ENCODE measurements at regions not wholly inside any gene's neighbourhood (a gene's known extent, or its start where the extent isn't known, plus 50 kb on each side); places are given as distances from the start of the nearest gene placed in this dataset.

- WGBS (ENCODE audit: insufficient coverage), result no CpG with 5 or more reads among the region's 1 CpG
- intact Hi-C loops (cut with micrococcal nuclease), result no loop called here
- POLR2A ChIA-PET, result no interaction called here
These were observed 214.9 kb downstream of the GASK1B start for GRCh38 chr4:157957905-157958304.

GRCh38 chr4:157942017-157942416 is 230.8 kb downstream of the GASK1B start:
- no peaks in the 10 kb centered on the region for H3K4me1 ChIP-seq (ENCODE audit: control insufficient read depth in 2 of 2, insufficient read depth in 2 of 2, low read length in 2 of 2)
- no peak overlapping the region for H3K9ac ChIP-seq (ENCODE audit: low read length)
- Mint-ChIP-seq H3K9me3 (ENCODE audit: insufficient read depth) (no peaks in the 10 kb centered on the region), H3K27ac (no peak overlapping the region), H3K4me3 (no peak overlapping the region), H3K27me3 (no peaks in the 10 kb centered on the region), H3K4me1 (no peaks in the 10 kb centered on the region)
- no CpG with 5 or more reads among the region's 3 CpGs for WGBS (ENCODE audit: insufficient coverage)
- H3K9me3 ChIP-seq (ENCODE audit: control extremely low read depth in 1 of 3, control insufficient read depth in 2 of 3, insufficient read depth in 1 of 3, low read length in 2 of 3), result no peaks in the 10 kb centered on the region
- no peak overlapping the region for H3K27ac ChIP-seq (ENCODE audit: low read length in 2 of 2)
- no peak overlapping the region for H3K4me2 ChIP-seq (replicated peaks; ENCODE audit: low read depth, low read length, poor library complexity, severe bottlenecking)
- H2AFZ ChIP-seq (ENCODE audit: insufficient read depth, low read depth, low read length, poor library complexity, severe bottlenecking), result no peak overlapping the region
- no peaks in the 10 kb centered on the region for H3K36me3 ChIP-seq (replicated peaks in 1 of 2; ENCODE audit: control extremely low read depth in 1 of 2, control insufficient read depth in 1 of 2, extremely low read depth in 1 of 2, insufficient read depth in 2 of 2, low read length in 1 of 2)
- no peak for TF ChIP-seq EZH2 (IDR thresholded peaks at IDR 0.05; ENCODE audit: borderline replicate concordance, insufficient read depth, low read depth, low read length, poor library complexity, severe bottlenecking)
- no peak for TF ChIP-seq CTCF (IDR thresholded peaks at IDR 0.05)
- H3K4me3 ChIP-seq (ENCODE audit: control extremely low read depth in 1 of 5, extremely low read depth in 1 of 5, insufficient read depth in 1 of 5, low read depth in 2 of 5, low read length in 4 of 5), result no peak overlapping the region
- H3K27me3 ChIP-seq (replicated peaks in 1 of 4; ENCODE audit: control extremely low read depth in 1 of 4, control insufficient read depth in 3 of 4, insufficient read depth in 4 of 4, low read length in 3 of 4), result no peaks in the 10 kb centered on the region
- CTCF ChIA-PET, result no interaction called here
- no peak for DNase-seq
- intact Hi-C loops (cut with micrococcal nuclease), result no loop called here
- no peaks in the 10 kb centered on the region for H3K79me2 ChIP-seq (ENCODE audit: control insufficient read depth, insufficient read depth, low read length)
- POLR2A ChIA-PET, result no interaction called here
- H4K20me1 ChIP-seq (ENCODE audit: control insufficient read depth, insufficient read depth, low read length, poor library complexity, severe bottlenecking), result no peaks in the 10 kb centered on the region
- no peak for ATAC-seq (ENCODE audit: low read depth)

More at GRCh38 chr4:157957905-157958304, 214.9 kb downstream of the GASK1B start:
- Histone ChIP-seq H2AFZ (ENCODE audit: insufficient read depth, low read depth, low read length, poor library complexity, severe bottlenecking) (no peak overlapping the region), H3K79me2 (ENCODE audit: control insufficient read depth, insufficient read depth, low read length) (no peaks in the 10 kb centered on the region), H3K4me3 (ENCODE audit: control extremely low read depth in 1 of 5, extremely low read depth in 1 of 5, insufficient read depth in 1 of 5, low read depth in 2 of 5, low read length in 4 of 5) (no peak overlapping the region), H3K36me3 (replicated peaks in 1 of 2; ENCODE audit: control extremely low read depth in 1 of 2, control insufficient read depth in 1 of 2, extremely low read depth in 1 of 2, insufficient read depth in 2 of 2, low read length in 1 of 2) (no peaks in the 10 kb centered on the region), H3K9ac (ENCODE audit: low read length) (no peak overlapping the region), H3K27ac (ENCODE audit: low read length in 2 of 2) (no peak overlapping the region), H3K4me2 (replicated peaks; ENCODE audit: low read depth, low read length, poor library complexity, severe bottlenecking) (no peak overlapping the region), H3K27me3 (replicated peaks in 1 of 4; ENCODE audit: control extremely low read depth in 1 of 4, control insufficient read depth in 3 of 4, insufficient read depth in 4 of 4, low read length in 3 of 4) (no peaks in the 10 kb centered on the region), H3K4me1 (ENCODE audit: control insufficient read depth in 2 of 2, insufficient read depth in 2 of 2, low read length in 2 of 2) (no peaks in the 10 kb centered on the region), H3K9me3 (ENCODE audit: control extremely low read depth in 1 of 3, control insufficient read depth in 2 of 3, insufficient read depth in 1 of 3, low read length in 2 of 3) (no peaks in the 10 kb centered on the region), H4K20me1 (ENCODE audit: control insufficient read depth, insufficient read depth, low read length, poor library complexity, severe bottlenecking) (no peaks in the 10 kb centered on the region)
- ATAC-seq (ENCODE audit: low read depth) (no peak), DNase-seq (no peak)
- H3K9me3 Mint-ChIP-seq (ENCODE audit: insufficient read depth), result no peaks in the 10 kb centered on the region
- H3K27me3 Mint-ChIP-seq, result no peaks in the 10 kb centered on the region
- H3K27ac Mint-ChIP-seq, result no peak overlapping the region
- CTCF ChIA-PET, result no interaction called here
- no peak overlapping the region for H3K4me3 Mint-ChIP-seq
- TF ChIP-seq EZH2 (IDR thresholded peaks at IDR 0.05; ENCODE audit: borderline replicate concordance, insufficient read depth, low read depth, low read length, poor library complexity, severe bottlenecking), result no peak
- TF ChIP-seq CTCF (IDR thresholded peaks at IDR 0.05), result no peak
- no peaks in the 10 kb centered on the region for H3K4me1 Mint-ChIP-seq

Measured in B cell (primary cell).